Gastrocnemius medialis (tissue), 4 donors: ENCODE measurements at regions not wholly inside any gene's neighbourhood (a gene's known extent, or its start where the extent isn't known, plus 50 kb on each side); places are given as distances from the start of the nearest gene placed in this dataset.

Experiments
- ATAC-seq, 2 donors: fragments of 150-250 bp; one replicate each; pipeline ENCODE4 v1.9.1; 2016
- DNase-seq, 2 donors: peaks; one replicate each; pipeline ENCODE4 v3.0.0-alpha.2; 2019
- H3K27ac ChIP-seq, 4 donors: fragments of 200-600 bp; sonication (generic); 1 replicate in 1 of 4; 2 replicates in 3 of 4; pipeline ENCODE4 v1.5.1; 2016 to 2018; ENCODE audit warnings: mild to moderate bottlenecking in 2 of 4, moderate library complexity in 1 of 4
- H3K27me3 ChIP-seq, 3 donors: fragments of 200-600 bp; sonication (generic) in 2 of 3; 1 replicate in 1 of 3; 2 replicates in 2 of 3; pipeline versions ENCODE4 v1.5.1 to v1.6.0; 2016 to 2019; ENCODE audit warnings: mild to moderate bottlenecking in 1 of 3, moderate library complexity in 1 of 3
- H3K36me3 ChIP-seq, 2 donors: fragments of 200-600 bp; sonication (generic) in 1 of 2; one replicate each; pipeline ENCODE4 v1.5.1; 2017 to 2018
- H3K4me1 ChIP-seq, 2 donors: fragments of 200-600 bp; sonication (generic) in 1 of 2; one replicate each; pipeline ENCODE4 v1.5.1; 2016 to 2017; ENCODE audit warnings: mild to moderate bottlenecking in 2 of 2
- H3K4me3 ChIP-seq, 4 donors: fragments of 200-600 bp; sonication (generic) in 3 of 4; 1 replicate in 1 of 4; 2 replicates in 3 of 4; pipeline ENCODE4 v1.5.1; 2016 to 2019; ENCODE audit warnings: mild to moderate bottlenecking in 2 of 4
- H3K9me3 ChIP-seq, 3 donors: fragments of 200-600 bp; sonication (generic) in 2 of 3; 1 replicate in 1 of 3; 2 replicates in 2 of 3; pipeline ENCODE4 v1.5.1; 2016 to 2019
- CTCF ChIP-seq, 5 experiments: fragments of 450-650 bp in 3 of 5; fragments of 200-600 bp in 2 of 5; sonication (generic) in 2 of 5; IDR thresholded peaks in 4 of 5; conservative IDR thresholded peaks in 1 of 5; 1 replicate in 4 of 5; 2 replicates in 1 of 5; pipeline ENCODE4 v1.5.1; 2016 to 2019; ENCODE audit warnings: antibody characterized with exemption in 5 of 5, mild to moderate bottlenecking in 3 of 5, moderate library complexity in 3 of 5
- POLR2A ChIP-seq, 2 donors: fragments of 450-650 bp; IDR thresholded peaks; one replicate each; pipeline ENCODE4 v1.6.1; 2017; ENCODE audit warnings: antibody characterized with exemption in 2 of 2, mild to moderate bottlenecking in 2 of 2, moderate library complexity in 2 of 2
- in situ Hi-C, 4 donors: fragments of 200-750 bp; cut with MboI; loops; one replicate each; pipeline versions ENCODE4 v1.15.0 to v1.8.0; 2017; ENCODE audit warnings: low sequenced_read_pairs in 4 of 4
- intact Hi-C: fragments of 100-400 bp; cut with DNase I; formaldehyde crosslinking; loops from one replicate; pipeline ENCODE4 v1.15.1; 2023; ENCODE audit warnings: low total_unique reads

DNA sequence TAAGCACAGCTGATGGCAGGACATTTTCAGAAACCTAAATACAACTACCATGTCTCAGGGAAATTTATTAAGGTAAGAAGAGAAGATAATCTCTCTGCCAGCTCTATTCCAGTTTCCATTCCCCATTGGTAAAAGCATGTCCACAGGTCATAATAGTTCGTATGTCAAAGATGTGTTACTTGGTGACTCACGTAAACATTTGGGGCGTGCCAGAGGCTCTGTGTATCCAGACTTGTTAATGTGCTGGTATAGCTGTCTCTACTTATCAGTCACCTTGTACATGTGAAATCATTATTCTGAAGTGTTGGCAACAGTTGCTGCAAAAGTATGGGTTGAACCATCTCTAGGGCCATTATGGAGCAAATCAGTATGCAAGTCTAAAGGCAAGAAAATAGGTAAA, 1345.1 kb downstream of the SUCLG1 start:
- TF ChIP-seq CTCF (IDR thresholded peaks at IDR 0.05 in 4 of 5, conservative IDR thresholded peaks at IDR 0.05 in 1 of 5), result no peak
- TF ChIP-seq POLR2A (IDR thresholded peaks at IDR 0.05), result no peak
- in situ Hi-C loops (no loop called here), intact Hi-C loops (no loop called here)
- Histone ChIP-seq H3K4me1 (no peaks in the 10 kb centered on the region), H3K4me3 (no peak overlapping the region), H3K36me3 (no peaks in the 10 kb centered on the region), H3K27ac (no peak overlapping the region), H3K27me3 (no peaks in the 10 kb centered on the region), H3K9me3 (no peaks in the 10 kb centered on the region)
- ATAC-seq, result no peak
- no peak for DNase-seq

- Histone ChIP-seq H3K4me3 (no peak overlapping the region), H3K9me3 (no peaks in the 10 kb centered on the region), H3K4me1 (no peaks in the 10 kb centered on the region), H3K36me3 (no peaks in the 10 kb centered on the region), H3K27me3 (no peaks in the 10 kb centered on the region), H3K27ac (no peak overlapping the region)
- no peak for ATAC-seq
- TF ChIP-seq POLR2A (IDR thresholded peaks at IDR 0.05) (no peak), CTCF (IDR thresholded peaks at IDR 0.05 in 4 of 5, conservative IDR thresholded peaks at IDR 0.05 in 1 of 5) (no peak)
- in situ Hi-C loops, result no loop called here
- DNase-seq, result no peak
- intact Hi-C loops, result no loop called here
Observed at GRCh38 chr2:83112858-83113257, 1346.2 kb downstream of the SUCLG1 start.

- no peak overlapping the region for H3K4me3 ChIP-seq
- H3K27ac ChIP-seq, result no peak overlapping the region
- intact Hi-C loops, result no loop called here
- ATAC-seq, result no peak
- no peaks in the 10 kb centered on the region for H3K9me3 ChIP-seq
- no peak for DNase-seq
- H3K36me3 ChIP-seq, result no peaks in the 10 kb centered on the region
- no peaks in the 10 kb centered on the region for H3K27me3 ChIP-seq
- H3K4me1 ChIP-seq, result no peaks in the 10 kb centered on the region
- TF ChIP-seq POLR2A (IDR thresholded peaks at IDR 0.05) (no peak), CTCF (IDR thresholded peaks at IDR 0.05 in 4 of 5, conservative IDR thresholded peaks at IDR 0.05 in 1 of 5) (no peak)
- in situ Hi-C loops, result no loop called here
Observed at GRCh38 chr2:83109284-83109683, 1349.8 kb downstream of the SUCLG1 start.

- H3K27me3 ChIP-seq, result no peaks in the 10 kb centered on the region
- ATAC-seq, result no peak
- intact Hi-C loops, result no loop called here
Observed at GRCh38 chr2:83106853-83107252, 1352.2 kb downstream of the SUCLG1 start.

More at GRCh38 chr2:83106853-83107252, 1352.2 kb downstream of the SUCLG1 start:
- Histone ChIP-seq H3K36me3 (no peaks in the 10 kb centered on the region), H3K9me3 (no peaks in the 10 kb centered on the region), H3K4me3 (no peak overlapping the region), H3K27ac (no peak overlapping the region), H3K4me1 (no peaks in the 10 kb centered on the region)
- in situ Hi-C loops, result no loop called here
- TF ChIP-seq POLR2A (IDR thresholded peaks at IDR 0.05) (no peak), CTCF (IDR thresholded peaks at IDR 0.05 in 4 of 5, conservative IDR thresholded peaks at IDR 0.05 in 1 of 5) (no peak)
- DNase-seq, result no peak
